Keratinocyte (primary cell): ENCODE measurements at regions not wholly inside any gene's neighbourhood (a gene's known extent, or its start where the extent isn't known, plus 50 kb on each side); places are given as distances from the start of the nearest gene placed in this dataset.

Experiments
- CTCF ChIP-seq, 3 experiments: IDR thresholded peaks in 1 of 3; conservative IDR thresholded peaks in 1 of 3; optimal IDR thresholded peaks in 1 of 3; 2 replicates in 2 of 3; 3 replicates in 1 of 3; pipeline versions ENCODE3 to v1.5.1; 2011; ENCODE audit warnings: low read length in 3 of 3, mild to moderate bottlenecking in 3 of 3, moderate library complexity in 2 of 3, control low read depth in 1 of 3, inconsistent platforms in 1 of 3; ENCODE audit not compliant: insufficient read depth in 2 of 3; ENCODE audit errors: extremely low read depth in 1 of 3
- EZH2 ChIP-seq: IDR thresholded peaks from one replicate; pipeline ENCODE4 v1.6.1; 2012; ENCODE audit warnings: inconsistent platforms, mild to moderate bottlenecking, low read length, moderate library complexity

- TF ChIP-seq CTCF (optimal IDR thresholded peaks at IDR 0.05 in 1 of 3, IDR thresholded peaks at IDR 0.05 in 1 of 3, conservative IDR thresholded peaks at IDR 0.05 in 1 of 3; ENCODE audit: extremely low read depth in 1 of 3, insufficient read depth in 2 of 3, low read length in 3 of 3) (no peak), EZH2 (no peak)
Observed at GRCh38 chr2:19579461-19579860, 221.0 kb upstream of the OSR1 start.
